Esophagus muscularis mucosa (tissue), 4 donors: ENCODE measurements at regions not wholly inside any gene's neighbourhood (a gene's known extent, or its start where the extent isn't known, plus 50 kb on each side); places are given as distances from the start of the nearest gene placed in this dataset.

Experiments
- EP300 ChIP-seq: sonication (generic); formaldehyde crosslinking; IDR thresholded peaks from one replicate; pipeline ENCODE4 v1.6.1; 2017; ENCODE audit warnings: antibody characterized with exemption
- POLR2A ChIP-seq: fragments of 450-650 bp; IDR thresholded peaks from one replicate; pipeline ENCODE4 v1.6.1; 2017; ENCODE audit warnings: antibody characterized with exemption, moderate library complexity, mild to moderate bottlenecking, low read depth
- TF ChIP-seq, protein P1 (sequence below), 3 experiments: fragments of 200-600 bp in 2 of 3; fragments of 450-650 bp in 1 of 3; sonication (generic) in 2 of 3; IDR thresholded peaks; one replicate each; pipeline ENCODE4 v1.5.1; 2017 to 2019; ENCODE audit warnings: antibody characterized with exemption in 3 of 3, mild to moderate bottlenecking in 2 of 3, moderate library complexity in 1 of 3

DNA sequence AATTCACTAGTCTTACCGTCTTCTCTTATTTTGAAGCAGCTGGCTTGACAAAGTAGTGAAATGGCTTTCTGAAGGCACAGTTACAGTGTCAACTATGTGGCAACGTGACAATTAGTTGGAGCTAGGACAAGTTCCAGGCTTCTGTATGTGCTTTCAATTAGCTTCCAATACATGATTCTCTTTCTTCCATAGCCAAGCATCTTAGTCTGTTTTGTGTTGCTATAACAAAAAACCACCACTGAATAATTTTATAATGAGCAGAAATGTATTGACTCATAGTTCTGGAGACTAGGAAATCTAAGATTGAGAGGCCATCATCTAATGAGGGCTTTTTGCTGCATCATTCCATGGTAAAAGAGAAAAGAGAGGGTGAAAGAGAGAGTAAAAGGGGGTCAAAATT, 365.1 kb upstream of the PLSCR5 start:
- TF ChIP-seq EP300 (no peak), POLR2A (no peak)
- TF ChIP-seq, protein P1, sequence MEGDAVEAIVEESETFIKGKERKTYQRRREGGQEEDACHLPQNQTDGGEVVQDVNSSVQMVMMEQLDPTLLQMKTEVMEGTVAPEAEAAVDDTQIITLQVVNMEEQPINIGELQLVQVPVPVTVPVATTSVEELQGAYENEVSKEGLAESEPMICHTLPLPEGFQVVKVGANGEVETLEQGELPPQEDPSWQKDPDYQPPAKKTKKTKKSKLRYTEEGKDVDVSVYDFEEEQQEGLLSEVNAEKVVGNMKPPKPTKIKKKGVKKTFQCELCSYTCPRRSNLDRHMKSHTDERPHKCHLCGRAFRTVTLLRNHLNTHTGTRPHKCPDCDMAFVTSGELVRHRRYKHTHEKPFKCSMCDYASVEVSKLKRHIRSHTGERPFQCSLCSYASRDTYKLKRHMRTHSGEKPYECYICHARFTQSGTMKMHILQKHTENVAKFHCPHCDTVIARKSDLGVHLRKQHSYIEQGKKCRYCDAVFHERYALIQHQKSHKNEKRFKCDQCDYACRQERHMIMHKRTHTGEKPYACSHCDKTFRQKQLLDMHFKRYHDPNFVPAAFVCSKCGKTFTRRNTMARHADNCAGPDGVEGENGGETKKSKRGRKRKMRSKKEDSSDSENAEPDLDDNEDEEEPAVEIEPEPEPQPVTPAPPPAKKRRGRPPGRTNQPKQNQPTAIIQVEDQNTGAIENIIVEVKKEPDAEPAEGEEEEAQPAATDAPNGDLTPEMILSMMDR (IDR thresholded peaks at IDR 0.05), result no peak
